Ovary (tissue), 3 donors: ENCODE measurements at regions not wholly inside any gene's neighbourhood (a gene's known extent, or its start where the extent isn't known, plus 50 kb on each side); places are given as distances from the start of the nearest gene placed in this dataset.

Experiments
- CTCF ChIP-seq, 3 donors: fragments of 450-650 bp in 2 of 3; fragments of 200-600 bp in 1 of 3; IDR thresholded peaks; one replicate each; pipeline versions ENCODE4 v1.5.1 to v1.8.0; 2016 to 2022; ENCODE audit warnings: antibody characterized with exemption in 3 of 3, mild to moderate bottlenecking in 1 of 3
- EP300 ChIP-seq: sonication (generic); formaldehyde crosslinking; IDR thresholded peaks from one replicate; pipeline ENCODE4 v1.6.1; 2017; ENCODE audit warnings: antibody characterized with exemption
- POLR2A ChIP-seq: fragments of 450-650 bp; IDR thresholded peaks from one replicate; pipeline ENCODE4 v1.6.1; 2017; ENCODE audit warnings: antibody characterized with exemption, mild to moderate bottlenecking, moderate library complexity
- donor health status: DM: no; HTN: no; CAD: no.

GRCh38 chr10:23675585-23675984 is 236.7 kb downstream of the OTUD1 start:
- TF ChIP-seq EP300 = no peak
- no peak for TF ChIP-seq POLR2A
- TF ChIP-seq CTCF (IDR thresholded peaks at IDR 0.05) = no peak
